ENCODE measurements at regions not wholly inside any gene's neighbourhood (a gene's known extent, or its start where the extent isn't known, plus 50 kb on each side); places are given as distances from the start of the nearest gene placed in this dataset.
A peak's percentile ranks its signal among the peaks of the same experiment; 100 is the strongest.

DNA sequence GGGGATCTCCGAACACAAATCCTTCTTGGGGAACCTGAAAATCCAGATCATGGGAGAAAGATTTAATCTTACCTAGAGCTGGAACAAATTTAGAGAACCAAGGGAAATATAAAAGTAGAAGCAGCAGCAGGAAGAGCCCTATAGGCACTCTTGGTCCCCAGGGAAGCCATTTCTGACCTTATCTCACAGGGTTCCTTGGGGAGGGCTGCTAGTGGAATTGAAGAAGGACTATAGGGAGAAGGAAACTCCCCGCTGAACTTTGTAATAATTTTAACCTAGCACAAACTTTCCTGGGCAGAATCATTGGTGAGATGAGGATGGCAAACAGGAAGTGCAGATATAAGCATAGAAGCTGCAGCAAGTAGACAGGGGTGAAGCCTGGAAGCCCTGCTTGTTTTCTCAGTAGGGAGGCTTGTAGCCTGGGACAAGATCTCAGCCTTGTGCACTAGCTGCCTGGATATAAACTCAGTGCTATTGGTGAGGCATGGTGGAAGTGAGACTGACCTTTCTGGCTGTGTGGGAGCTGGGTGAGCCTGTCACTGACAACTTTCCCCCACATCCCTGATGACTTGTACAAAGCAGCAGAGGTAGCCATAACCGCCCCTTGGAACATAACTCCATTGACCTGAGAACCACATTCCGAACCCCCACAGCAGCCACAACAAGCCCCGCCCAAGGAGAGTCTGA, 343.0 kb upstream of the TGFBR2 start:
- no peak for DNase-seq

DNA sequence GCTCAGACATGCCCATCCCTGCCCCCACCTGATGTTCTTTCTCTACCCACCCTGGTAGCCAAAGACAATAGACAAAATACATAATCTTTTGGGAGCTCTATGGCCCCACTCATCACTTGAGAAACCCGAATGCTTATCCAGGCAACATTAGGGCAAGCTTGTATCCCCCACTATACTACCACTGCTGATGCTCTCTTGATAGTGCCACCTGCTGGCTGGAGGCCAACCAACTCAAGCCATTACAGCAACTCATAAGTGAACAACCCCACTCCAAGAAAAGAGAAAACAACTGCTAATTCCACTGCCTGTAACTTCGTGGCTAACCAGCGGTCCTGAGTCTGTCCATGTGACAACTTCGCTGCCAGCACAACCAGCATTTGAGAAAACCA, 342.5 kb upstream of the TGFBR2 start:
- DNase-seq, result no peak

- DNase-seq, result no peak
Measured at GRCh38 chr3:30266524-30266923, 339.9 kb upstream of the TGFBR2 start.

GRCh38 chr3:30268288-30268687, 338.1 kb upstream of the TGFBR2 start:
- no peak for DNase-seq

DNA sequence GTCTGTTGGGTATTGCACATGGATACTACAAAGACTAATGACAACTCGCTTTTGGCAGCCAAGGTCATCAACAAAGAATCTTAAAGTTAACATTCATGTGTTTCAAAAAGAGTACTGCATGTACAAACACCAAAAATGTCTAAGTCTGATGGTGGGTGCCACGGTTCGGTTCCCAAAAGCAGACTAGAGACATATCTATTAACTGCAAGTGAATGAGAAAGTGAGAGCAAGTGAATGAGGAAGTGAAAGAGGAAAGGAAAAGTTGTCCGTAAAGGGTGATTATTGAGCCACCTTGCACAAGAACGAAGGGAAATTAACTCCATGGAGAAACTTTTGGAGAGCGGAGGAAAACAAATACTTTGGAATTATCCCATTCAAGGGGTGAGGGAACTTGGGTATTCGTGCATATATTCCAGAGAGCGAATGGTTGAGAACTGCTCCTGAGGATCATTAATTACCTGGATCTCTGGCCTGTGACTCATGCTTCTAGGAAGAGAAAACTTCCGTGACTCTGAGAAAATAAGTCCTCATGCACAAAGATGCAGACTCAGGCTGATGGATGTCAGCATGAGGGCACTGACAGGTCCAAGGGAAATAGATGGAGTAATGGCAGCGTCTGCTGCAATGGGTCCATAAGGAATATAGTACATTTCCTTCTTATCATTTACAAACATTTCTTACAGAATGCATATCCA, 336.5 kb upstream of the TGFBR2 start:
- no peak for DNase-seq

DNA sequence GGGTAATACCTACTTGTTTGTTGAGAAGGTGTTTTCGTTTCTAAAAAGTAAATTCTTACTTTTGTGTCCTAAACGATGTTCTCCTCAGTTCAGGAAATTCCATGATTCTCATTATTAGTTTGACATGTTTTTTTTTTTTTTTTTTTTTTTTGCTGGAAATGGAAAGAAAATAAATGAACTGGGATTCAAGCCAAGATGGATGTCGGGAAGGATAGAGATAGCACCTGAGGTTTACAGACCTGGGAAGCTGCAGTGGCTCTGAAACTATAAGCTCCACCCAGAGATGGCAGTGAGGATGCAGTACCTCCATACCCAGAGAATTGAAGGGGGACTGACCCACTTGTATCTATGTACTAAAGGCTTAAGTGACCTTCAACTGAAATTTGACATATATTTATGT, 334.6 kb upstream of the TGFBR2 start:
- no peak for DNase-seq

DNA sequence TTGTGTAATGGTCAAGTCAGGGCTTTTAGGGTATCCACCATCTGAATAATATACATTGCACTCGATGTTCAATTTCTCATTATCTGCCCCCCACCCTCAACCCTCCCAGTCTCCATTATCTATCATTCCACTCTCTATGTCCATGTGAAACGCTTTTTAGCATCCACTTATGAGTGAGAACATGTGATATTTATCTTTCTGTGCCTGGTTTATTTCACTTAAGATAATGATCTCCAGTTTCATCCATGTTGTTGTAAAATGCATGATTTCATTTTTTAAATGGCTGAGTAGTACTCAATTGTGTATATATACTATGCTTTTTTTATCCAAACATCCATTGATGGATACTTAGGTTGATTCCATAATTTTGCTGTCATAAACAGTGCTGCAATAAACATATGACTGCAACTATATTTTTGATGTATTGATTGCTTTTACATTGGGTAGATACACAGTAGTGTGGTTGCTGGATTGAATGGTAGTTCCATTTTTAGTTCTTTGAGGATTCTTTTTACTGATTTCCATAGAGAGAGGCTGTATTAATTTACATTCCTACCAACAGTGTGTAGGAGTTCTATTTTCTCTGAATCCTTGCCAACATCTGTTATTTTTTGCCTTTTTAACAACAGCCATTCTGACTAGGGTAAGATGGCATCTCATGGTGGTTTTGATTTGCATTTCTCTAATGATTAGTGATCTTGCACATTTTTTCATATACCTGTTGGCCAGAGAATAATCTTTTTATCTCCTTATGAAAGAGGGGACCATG, 332.9 kb upstream of the TGFBR2 start:
- no peak for DNase-seq

GRCh38 chr3:30277494-30277893, 328.9 kb upstream of the TGFBR2 start:
- DNase-seq, result no peak

DNA sequence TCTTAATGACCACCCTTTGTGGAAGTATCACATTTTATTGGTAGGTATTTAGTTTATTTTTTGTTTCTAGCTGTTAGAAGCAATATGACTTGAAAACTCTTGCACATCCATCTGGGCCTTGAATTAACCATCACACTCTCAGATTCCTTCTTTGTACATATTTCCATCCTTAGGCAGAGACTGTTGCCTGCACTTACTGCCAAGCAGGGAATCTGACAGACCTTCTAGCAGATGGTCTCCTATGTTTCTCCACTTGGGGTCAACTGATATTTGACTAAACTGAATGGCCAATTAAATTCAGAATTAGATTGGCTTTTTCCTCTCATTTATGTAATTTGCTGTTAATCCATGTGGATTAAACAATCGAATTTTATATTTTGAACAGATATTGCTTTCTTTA, 324.9 kb upstream of the TGFBR2 start:
- DNase-seq, result no peak

- DNase-seq, result peak in 1 of 3 donors; percentile 92
Measured at GRCh38 chr3:30282154-30282696, 324.2 kb upstream of the TGFBR2 start.

- DNase-seq, result no peak
Measured at GRCh38 chr3:30285188-30286006, 321.0 kb upstream of the TGFBR2 start.

DNA sequence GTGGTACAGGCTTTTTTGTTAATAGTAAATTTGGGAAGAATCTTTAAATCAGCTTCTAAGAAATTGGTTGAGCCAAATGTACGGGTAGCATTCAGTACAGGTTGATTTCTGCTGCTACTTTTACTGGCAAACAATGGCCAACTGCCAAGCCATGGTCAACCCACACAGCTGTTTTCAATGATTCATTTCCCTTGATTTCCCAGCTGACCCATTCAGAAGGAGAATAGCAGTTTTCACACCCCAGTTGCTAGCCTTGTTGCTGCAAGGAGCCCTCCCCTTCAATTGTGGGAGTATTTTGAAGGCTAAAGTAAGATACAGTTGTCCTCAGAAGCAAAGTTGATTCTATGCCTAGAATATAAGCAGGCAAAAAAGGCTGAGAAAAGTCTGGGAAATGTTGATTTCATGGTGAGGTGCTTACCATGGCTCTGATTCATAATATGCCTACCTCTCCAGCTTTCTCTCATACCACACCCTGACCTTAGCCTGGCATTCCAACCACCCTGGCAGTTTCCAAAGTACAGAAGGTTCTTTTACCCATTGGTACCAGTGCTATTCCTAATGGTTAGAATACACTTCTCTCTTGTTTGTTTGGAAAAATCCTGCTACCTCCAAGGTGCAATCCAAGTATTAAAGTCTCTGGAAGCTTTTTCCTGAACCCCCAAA, 320.3 kb upstream of the TGFBR2 start:
- peak; percentile 34 to 86 (median 66) for DNase-seq

DNA sequence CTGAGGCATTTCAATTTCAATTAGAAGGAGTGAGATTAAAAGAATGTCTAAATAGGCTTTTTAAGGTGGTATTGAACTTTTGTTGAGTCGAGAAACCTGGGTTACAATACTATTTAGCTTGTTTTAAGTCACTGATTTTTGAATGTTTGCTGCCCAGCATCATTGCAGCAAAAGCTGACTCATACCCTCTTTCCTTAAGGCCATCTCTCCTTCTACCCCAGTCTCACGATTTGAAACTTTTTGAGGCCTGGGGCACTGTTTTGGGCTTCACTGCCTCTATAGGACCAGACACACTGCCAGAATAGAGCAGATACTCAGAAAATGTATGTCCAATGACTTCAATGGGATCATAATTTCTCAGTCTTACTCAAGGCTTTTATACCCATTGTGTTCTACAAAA, 319.6 kb upstream of the TGFBR2 start:
- no peak for DNase-seq

- DNase-seq, result no peak
Measured at GRCh38 chr3:30288830-30289229, 317.6 kb upstream of the TGFBR2 start.

- DNase-seq, result peak in 1 of 3 donors; percentile 16
Measured at GRCh38 chr3:30289324-30289723, 317.1 kb upstream of the TGFBR2 start.

DNA sequence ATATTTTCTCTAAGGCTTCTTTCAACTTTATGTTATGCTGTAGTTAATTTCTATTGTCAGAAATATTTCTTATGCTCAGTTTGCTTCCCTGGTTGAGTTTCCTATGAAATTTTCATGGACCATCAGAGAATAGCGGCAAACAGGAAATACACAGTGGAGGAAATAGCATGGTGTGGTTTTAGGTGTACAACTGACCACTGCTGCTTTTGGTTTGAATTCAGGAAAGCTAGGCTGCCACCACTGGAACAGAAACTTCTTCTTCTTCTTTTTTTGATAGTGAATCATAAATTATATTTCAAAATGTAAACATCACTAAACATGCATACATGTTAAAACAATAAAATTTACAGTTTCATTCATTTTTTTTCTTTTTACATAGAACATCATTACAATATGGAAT, 316.6 kb upstream of the TGFBR2 start:
- DNase-seq, result no peak

DNA sequence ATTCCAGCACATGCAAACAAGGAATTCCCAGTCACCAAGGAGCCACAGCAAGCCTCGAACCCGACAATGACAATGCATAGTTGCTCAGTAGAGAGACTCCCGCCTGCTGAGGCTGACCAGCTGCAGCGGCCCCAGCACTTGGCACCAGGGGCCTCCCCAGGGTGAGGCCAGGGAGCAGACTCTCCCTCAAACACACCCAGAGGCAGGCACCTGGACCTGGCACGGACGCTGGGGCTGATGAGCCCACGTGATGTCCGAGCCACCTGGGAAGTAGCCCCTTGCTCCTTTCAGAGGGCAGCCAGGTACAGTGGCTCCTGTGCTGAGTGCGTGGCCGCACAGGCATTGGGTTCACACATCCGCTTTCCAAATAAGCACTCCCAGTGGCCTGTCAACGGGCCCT, 315.9 kb upstream of the TGFBR2 start:
- no peak for DNase-seq

DNA sequence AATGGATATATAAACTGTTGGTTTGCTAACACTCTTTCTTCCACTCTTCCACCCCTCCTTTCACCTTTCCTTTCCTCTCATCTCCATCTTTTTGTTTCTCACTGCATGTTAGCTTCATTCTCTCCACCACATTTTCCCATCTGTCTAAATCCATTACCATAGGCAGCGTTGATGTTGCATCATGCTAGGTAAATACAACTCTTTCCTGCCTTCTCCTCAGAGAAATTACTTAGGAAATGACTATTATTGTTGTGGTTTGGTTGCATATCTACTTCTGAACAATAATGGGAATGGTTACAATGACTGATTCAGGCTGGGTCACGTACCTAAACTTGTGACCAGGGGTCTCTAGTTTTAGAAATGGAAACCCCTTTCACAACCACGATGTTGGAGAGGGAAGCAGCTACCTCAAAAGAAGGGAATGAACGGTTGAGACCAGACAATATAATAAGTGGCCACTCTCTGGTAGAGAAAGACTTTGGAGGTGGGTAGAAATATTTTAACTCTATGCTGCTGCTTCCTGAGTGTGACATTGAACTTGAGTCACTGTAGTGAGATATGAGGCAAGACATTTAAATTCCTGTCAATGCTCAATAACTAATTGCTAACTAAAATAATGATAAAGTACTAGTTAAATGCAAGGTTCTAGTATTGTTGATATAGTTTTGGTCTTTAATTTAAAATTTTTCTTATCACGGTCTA, 314.1 kb upstream of the TGFBR2 start:
- DNase-seq, result peak in 1 of 3 donors; percentile 58

DNA sequence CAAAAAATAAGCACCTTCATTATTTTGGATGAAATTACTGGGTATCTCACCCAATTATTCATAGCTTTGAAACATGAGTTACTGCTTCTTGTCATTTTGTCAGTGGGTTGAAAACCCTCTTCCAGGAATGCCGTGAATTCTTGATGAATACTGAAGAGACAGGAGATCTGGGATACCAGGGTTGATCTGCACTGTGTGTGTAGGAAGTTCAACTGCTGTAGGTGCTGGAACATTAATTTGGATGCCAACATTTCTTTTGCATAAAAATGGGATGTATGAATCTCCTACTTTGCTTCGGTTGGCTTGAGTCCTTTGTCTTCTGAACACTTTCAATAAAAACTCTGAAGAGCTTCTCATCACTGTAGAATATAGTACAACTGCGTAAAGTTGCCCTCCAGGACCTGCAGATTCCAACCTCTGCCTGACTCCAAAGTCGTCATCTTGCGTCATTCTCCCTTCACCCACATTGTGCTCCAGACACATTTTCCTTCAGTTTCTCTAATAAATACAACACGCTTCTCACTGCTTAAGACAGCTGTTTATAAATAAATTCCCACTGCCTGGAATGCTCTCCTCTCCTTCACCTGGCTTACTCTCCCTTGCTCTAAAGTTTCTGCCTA, 312.7 kb upstream of the TGFBR2 start:
- no peak for DNase-seq

DNA sequence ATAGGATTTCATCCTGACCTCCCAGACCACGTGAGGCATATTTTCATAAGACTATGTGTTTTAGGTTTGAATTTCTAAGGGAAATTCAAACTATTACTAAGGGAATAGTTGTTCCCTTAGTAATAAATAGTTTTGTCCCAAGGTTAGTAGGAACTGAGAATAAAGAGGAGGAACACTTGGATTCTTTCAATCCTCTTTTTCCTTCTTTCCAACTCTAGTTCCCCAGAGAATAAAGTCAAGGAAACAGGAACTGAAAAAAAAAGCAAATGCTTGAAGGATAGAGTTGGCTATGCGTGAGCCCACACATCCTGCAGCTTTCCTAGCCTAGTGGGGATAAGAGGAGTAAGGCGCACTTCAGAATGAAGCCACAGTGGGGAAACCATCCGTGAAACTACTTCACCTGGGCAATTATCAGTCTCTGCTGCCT, 312.1 kb upstream of the TGFBR2 start:
- DNase-seq, result peak in 1 of 3 donors; percentile 64

All from muscle of back (tissue), 3 donors.